H1 (cell line): ENCODE measurements at regions not wholly inside any gene's neighbourhood (a gene's known extent, or its start where the extent isn't known, plus 50 kb on each side); places are given as distances from the start of the nearest gene placed in this dataset.

Source experiments
- CTCF ChIA-PET: fragments of 300-600 bp; sonication (Branson Sonifier 250); formaldehyde crosslinking; loops from one replicate; lab custom pipeline; 2021; ENCODE audit not compliant: partially characterized antibody; lab: Charles Lee
- POLR2A ChIA-PET: fragments of 300-600 bp; sonication (Branson Sonifier 250); formaldehyde crosslinking; loops from one replicate; lab custom pipeline; 2021; ENCODE audit warnings: inconsistent platforms; ENCODE audit not compliant: partially characterized antibody; lab: Charles Lee
- DNase-seq, 2 experiments: peaks; one replicate each; pipeline versions ENCODE4 v3.0.0 to v3.0.0-alpha.2; 2010 to 2022; ENCODE audit warnings: low spot score in 2 of 2, low read depth in 1 of 2, mixed read lengths in 1 of 2
- FAIRE-seq: peaks from 2 replicates; lab custom pipeline; 2011; peaks lifted over from hg19 to GRCh38; lab: Jason Lieb, UNC
- H2AFZ ChIP-seq: 2 replicates; pipeline ENCODE4 v1.8.1; 2012; ENCODE audit warnings: low read length, inconsistent platforms
- H2AK5ac ChIP-seq: 2 replicates; pipeline ENCODE4 v1.6.1; 2013; ENCODE audit warnings: low read depth, low read length
- H2BK120ac ChIP-seq: replicated peaks from 2 replicates; pipeline ENCODE3; 2013; ENCODE audit warnings: low read depth, low read length, inconsistent platforms
- H2BK12ac ChIP-seq: 2 replicates; pipeline ENCODE4 v1.6.1; 2013; ENCODE audit warnings: low read depth, low read length
- H2BK15ac ChIP-seq: 2 replicates; pipeline ENCODE4 v1.6.1; 2013; ENCODE audit warnings: low read length
- H2BK20ac ChIP-seq: 2 replicates; pipeline ENCODE4 v1.6.1; 2013; ENCODE audit warnings: low read length
- H2BK5ac ChIP-seq: 2 replicates; pipeline ENCODE4 v1.6.1; 2013; ENCODE audit warnings: low read depth, low read length
- H3K14ac ChIP-seq: 2 replicates; pipeline ENCODE4 v1.6.1; 2013; ENCODE audit warnings: inconsistent platforms; ENCODE audit not compliant: insufficient read length
- H3K18ac ChIP-seq: 2 replicates; pipeline ENCODE4 v1.6.1; 2013; ENCODE audit warnings: low read length; ENCODE audit errors: extremely low read depth
- H3K23ac ChIP-seq: 2 replicates; pipeline ENCODE4 v1.6.1; 2013; ENCODE audit warnings: inconsistent platforms; ENCODE audit not compliant: insufficient read length
- H3K23me2 ChIP-seq: 2 replicates; pipeline ENCODE4 v1.6.1; 2013; ENCODE audit warnings: low read depth, low read length
- H3K27ac ChIP-seq: 2 replicates; pipeline ENCODE4 v1.6.1; 2011; ENCODE audit warnings: low read depth, low read length, inconsistent platforms
- H3K27me3 ChIP-seq, 4 experiments: replicated peaks in 1 of 4; 1 replicate in 1 of 4; 2 replicates in 3 of 4; pipeline versions ENCODE4 v1.6.1 to v1.8.1; 2011 to 2013; ENCODE audit warnings: low read length in 3 of 4, mild to moderate bottlenecking in 3 of 4, inconsistent platforms in 2 of 4, mixed read lengths in 2 of 4, moderate library complexity in 1 of 4; ENCODE audit not compliant: control insufficient read depth in 3 of 4, insufficient read depth in 3 of 4; ENCODE audit errors: extremely low read depth in 1 of 4
- H3K36me3 ChIP-seq, 4 experiments: 2 replicates each; pipeline versions ENCODE4 v1.6.1 to v1.8.1; 2011 to 2013; ENCODE audit warnings: mild to moderate bottlenecking in 4 of 4, low read length in 3 of 4, moderate library complexity in 2 of 4, control low read depth in 1 of 4, inconsistent platforms in 1 of 4; ENCODE audit not compliant: insufficient read depth in 4 of 4, control insufficient read depth in 2 of 4
- H3K4ac ChIP-seq: replicated peaks from 2 replicates; pipeline ENCODE3; 2013; ENCODE audit warnings: low read length, low read depth, mixed read lengths, inconsistent platforms; ENCODE audit not compliant: insufficient read length
- H3K4me1 ChIP-seq, 4 experiments: replicated peaks in 1 of 4; 1 replicate in 1 of 4; 2 replicates in 3 of 4; pipeline versions ENCODE4 v1.6.1 to v1.8.1; 2011 to 2013; ENCODE audit warnings: low read length in 3 of 4, inconsistent platforms in 2 of 4, mixed read lengths in 1 of 4; ENCODE audit not compliant: insufficient read depth in 4 of 4, control insufficient read depth in 3 of 4
- H3K4me2 ChIP-seq, 2 experiments: 2 replicates each; pipeline versions ENCODE4 v1.6.1 to v1.8.1; 2011 to 2013; ENCODE audit warnings: low read depth in 2 of 2, low read length in 2 of 2, control low read depth in 1 of 2, inconsistent platforms in 1 of 2, mild to moderate bottlenecking in 1 of 2; ENCODE audit not compliant: insufficient read depth in 1 of 2
- H3K4me3 ChIP-seq, 4 experiments: fragments of 200-600, 300-600 bp in 1 of 4; sonication (generic), shearing (Covaris generic), sonication (Bioruptor Twin) in 1 of 4; 2 replicates each; pipeline versions ENCODE4 v1.5.1 to v1.8.1; 2011 to 2016; ENCODE audit warnings: low read length in 4 of 4, low read depth in 3 of 4, control low read depth in 2 of 4, inconsistent platforms in 2 of 4, mild to moderate bottlenecking in 2 of 4, mixed read lengths in 1 of 4, moderate library complexity in 1 of 4; ENCODE audit not compliant: insufficient read depth in 2 of 4; ENCODE audit errors: extremely low read depth in 1 of 4
- H3K56ac ChIP-seq: replicated peaks from 2 replicates; pipeline ENCODE3; 2013; ENCODE audit warnings: low read depth, mild to moderate bottlenecking, mixed read lengths, low read length, inconsistent platforms; ENCODE audit not compliant: insufficient read length
- H3K79me1 ChIP-seq: 2 replicates; pipeline ENCODE4 v1.6.1; 2013; ENCODE audit warnings: low read depth, low read length, control low read depth
- H3K79me2 ChIP-seq, 2 experiments: 2 replicates each; pipeline versions ENCODE4 v1.6.1 to v1.8.1; 2012 to 2013; ENCODE audit warnings: low read length in 2 of 2, mild to moderate bottlenecking in 2 of 2, inconsistent platforms in 1 of 2; ENCODE audit not compliant: insufficient read depth in 2 of 2, control insufficient read depth in 1 of 2
- H3K9ac ChIP-seq, 4 experiments: replicated peaks in 1 of 4; 1 replicate in 1 of 4; 2 replicates in 3 of 4; pipeline versions ENCODE4 v1.6.1 to v1.8.1; 2011 to 2013; ENCODE audit warnings: low read depth in 3 of 4, low read length in 3 of 4, control low read depth in 2 of 4, mild to moderate bottlenecking in 2 of 4, moderate library complexity in 2 of 4, inconsistent platforms in 1 of 4; ENCODE audit errors: extremely low read depth in 1 of 4
- H3K9me3 ChIP-seq, 2 experiments: 2 replicates each; pipeline versions ENCODE4 v1.6.1 to v1.8.1; 2012 to 2013; ENCODE audit warnings: mild to moderate bottlenecking in 2 of 2, moderate library complexity in 2 of 2, control low read depth in 1 of 2, inconsistent platforms in 1 of 2, low read depth in 1 of 2, low read length in 1 of 2, mixed read lengths in 1 of 2; ENCODE audit not compliant: insufficient read depth in 2 of 2
- H4K20me1 ChIP-seq, 2 experiments: replicated peaks in 1 of 2; 2 replicates each; pipeline versions ENCODE3 to v1.8.1; 2011 to 2013; ENCODE audit warnings: inconsistent platforms in 2 of 2, low read length in 2 of 2, mild to moderate bottlenecking in 1 of 2; ENCODE audit not compliant: insufficient read depth in 2 of 2, control insufficient read depth in 1 of 2
- H4K5ac ChIP-seq: 2 replicates; pipeline ENCODE4 v1.6.1; 2013; ENCODE audit warnings: low read length, low read depth, mixed read lengths, inconsistent platforms; ENCODE audit not compliant: insufficient read length
- H4K8ac ChIP-seq: 2 replicates; pipeline ENCODE4 v1.8.0; 2013; ENCODE audit warnings: mild to moderate bottlenecking, moderate library complexity, low read length, inconsistent platforms; ENCODE audit not compliant: insufficient read depth; ENCODE audit errors: extremely low read depth
- H4K91ac ChIP-seq: replicated peaks from 2 replicates; pipeline ENCODE3; 2013; ENCODE audit warnings: low read length, mixed read lengths, inconsistent platforms; ENCODE audit not compliant: insufficient read length
- ATF2 ChIP-seq: IDR thresholded peaks from 2 replicates; pipeline ENCODE4 v1.6.1; 2012; ENCODE audit warnings: low read length, inconsistent platforms
- CREB1 ChIP-seq: IDR thresholded peaks from 2 replicates; pipeline ENCODE4 v1.6.1; 2012; ENCODE audit warnings: inconsistent platforms
- KDM4A ChIP-seq: IDR thresholded peaks from one replicate; pipeline ENCODE4 v1.7.1; 2012; ENCODE audit warnings: low read depth, mild to moderate bottlenecking, moderate library complexity, low read length, inconsistent platforms; ENCODE audit not compliant: severe bottlenecking
- NANOG ChIP-seq: IDR thresholded peaks from 2 replicates; pipeline ENCODE4 v1.6.1; 2011; ENCODE audit warnings: low read length, low read depth, mild to moderate bottlenecking, inconsistent platforms; ENCODE audit not compliant: insufficient read depth, poor library complexity, severe bottlenecking
- POU5F1 ChIP-seq: IDR thresholded peaks from 2 replicates; pipeline ENCODE4 v1.6.1; 2011; ENCODE audit warnings: low read depth, mild to moderate bottlenecking, low read length, moderate library complexity
- RBBP5 ChIP-seq: IDR thresholded peaks from 2 replicates; pipeline ENCODE4 v1.7.1; 2012; ENCODE audit warnings: low read depth, mild to moderate bottlenecking, inconsistent platforms, low read length, moderate library complexity, borderline replicate concordance
- SP1 ChIP-seq: IDR thresholded peaks from 2 replicates; pipeline ENCODE4 v1.6.1; 2011; ENCODE audit warnings: low read depth, low read length
- USF2 ChIP-seq: IDR thresholded peaks from 2 replicates; pipeline ENCODE4 v1.6.1; 2011; ENCODE audit warnings: low read length, improper control_type of control experiment
- whole genome bisulfite sequencing, 2 experiments: shearing (Covaris generic) in 1 of 2; methylation state at CpG; one replicate each; pipeline versions ENCODE4 v1.1.6 to v1.1.7; 2013 to 2015; ENCODE audit warnings: low lambda C conversion rate in 2 of 2, mixed read lengths in 2 of 2, inconsistent platforms in 1 of 2, low coverage in 1 of 2, missing lambda C conversion rate in 1 of 2; ENCODE audit not compliant: insufficient replicate concordance in 2 of 2, insufficient coverage in 1 of 2, insufficient read length in 1 of 2; ENCODE audit errors: extremely low coverage in 1 of 2, missing lambda C conversion rate in 1 of 2; 5-methylcytosine and 5-hydroxymethylcytosine counted together

GRCh38 chr16:51540259-51540658 lies 389.2 kb upstream of the SALL1 start:
- Histone ChIP-seq H3K4me2 (no peak overlapping the region), H4K5ac (no peak overlapping the region), H3K36me3 (no peaks in the 10 kb centered on the region), H3K27me3 (no peaks in the 10 kb centered on the region), H4K20me1 (no peaks in the 10 kb centered on the region), H2BK120ac (no peak overlapping the region), H3K18ac (no peak overlapping the region), H3K79me2 (no peaks in the 10 kb centered on the region), H3K14ac (no peak overlapping the region), H4K8ac (no peak overlapping the region), H3K4me1 (peaks cover 4 to 21% (median 20%) of the 10 kb centered on the region in 4 experiments; a peak in 6 of 7 replicates), H3K79me1 (no peaks in the 10 kb centered on the region), H3K56ac (no peak overlapping the region), H3K4ac (no peak overlapping the region), H2AFZ (no peak overlapping the region), H2AK5ac (no peak overlapping the region), H3K9me3 (no peaks in the 10 kb centered on the region), H4K91ac (no peak overlapping the region), H2BK20ac (no peak overlapping the region), H3K9ac (no peak overlapping the region), H2BK15ac (no peak overlapping the region), H3K4me3 (no peak overlapping the region), H2BK5ac (no peak overlapping the region), H3K23ac (no peak overlapping the region), H2BK12ac (no peak overlapping the region), H3K27ac (no peak overlapping the region), H3K23me2 (no peaks in the 10 kb centered on the region; the same call in 1 of the 2 replicates)
- 87% methylated on average over 2 of the region's 2 CpGs; no CpG with 5 or more reads in 1 of the 2 experiments for WGBS, 2 experiments
- ChIA-PET CTCF (no interaction called here), POLR2A (no interaction called here)
- TF ChIP-seq ATF2 (no peak), USF2 (no peak), SP1 (no peak), KDM4A (no peak), NANOG (no peak), POU5F1 (no peak), CREB1 (no peak), RBBP5 (no peak)
- DNase-seq (no peak), FAIRE-seq (no peak)
